ENCODE measurements at regions not wholly inside any gene's neighbourhood (a gene's known extent, or its start where the extent isn't known, plus 50 kb on each side); places are given as distances from the start of the nearest gene placed in this dataset.

DNA sequence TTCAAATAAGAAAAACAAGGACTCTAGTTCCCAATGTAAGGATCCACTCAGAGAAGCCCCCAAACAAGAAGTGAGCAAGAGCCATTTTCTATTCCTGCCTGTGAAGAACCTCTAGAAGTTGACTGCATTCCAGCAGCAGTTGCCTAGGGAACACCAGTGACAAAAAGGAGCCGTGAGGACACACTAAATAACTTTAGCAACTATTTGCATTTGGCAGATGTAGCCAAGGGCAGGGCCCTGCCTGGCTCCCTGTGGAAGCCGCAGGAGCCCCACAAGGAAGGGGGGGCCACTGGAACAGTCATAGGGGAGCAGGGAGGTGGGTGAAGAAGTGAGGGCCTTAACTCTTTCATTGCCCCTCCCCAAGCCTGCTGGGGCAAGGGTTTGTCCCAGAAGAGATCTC, 470.2 kb upstream of the PROK2 start:
- H2AFZ ChIP-seq (ENCODE audit: low read length), result no peak overlapping the region
- H3K56ac ChIP-seq (ENCODE audit: insufficient read length, low read depth, low read length), result no peak overlapping the region
- H4K20me1 ChIP-seq (ENCODE audit: control insufficient read depth, insufficient read depth, insufficient read length), result no peaks in the 10 kb centered on the region
- no peak overlapping the region for H4K8ac ChIP-seq (replicated peaks; ENCODE audit: insufficient read length, low read depth, low read length)
- H2BK12ac ChIP-seq (ENCODE audit: insufficient read length, low read depth, low read length), result no peak overlapping the region
- H3K18ac ChIP-seq (ENCODE audit: insufficient read length, low read depth, low read length), result no peak overlapping the region
- no peak overlapping the region for H3K14ac ChIP-seq (ENCODE audit: insufficient read depth, low read length)
- no peak overlapping the region for H3K27ac ChIP-seq (ENCODE audit: insufficient read length, low read depth, low read length)
- H3K23ac ChIP-seq (ENCODE audit: insufficient read length, low read depth, low read length), result no peak overlapping the region
- no CpG with 5 or more reads among the region's 2 CpGs for WGBS (ENCODE audit: extremely low coverage, insufficient read length, low lambda C conversion rate)
- peaks cover 21 to 27% of the 10 kb centered on the region in 2 experiments for H3K4me1 Mint-ChIP-seq
- H3K4me1 ChIP-seq (ENCODE audit: insufficient read depth, low read length), result peaks cover 5% of the 10 kb centered on the region; the same call in 1 of the 2 replicates
- no peak overlapping the region for H3T11ph ChIP-seq (ENCODE audit: low read length)
- peaks cover 10 to 11% of the 10 kb centered on the region in 2 experiments; a peak in 4 of 5 replicates for H3K9me3 Mint-ChIP-seq
- peaks cover 6% of the 10 kb centered on the region for H3K9me3 ChIP-seq (ENCODE audit: control insufficient read depth, low read depth, low read length)
- peaks cover 5% of the 10 kb centered on the region for H3K27me3 Mint-ChIP-seq (ENCODE audit: low read depth)
- H3K79me2 ChIP-seq (ENCODE audit: insufficient read depth, low read length), result no peaks in the 10 kb centered on the region
- H2BK15ac ChIP-seq (ENCODE audit: low read depth, low read length), result no peak overlapping the region
- DNase-seq, result no peak
- H3K27me3 ChIP-seq (ENCODE audit: insufficient read depth, low read length), result no peaks in the 10 kb centered on the region
- H2BK20ac ChIP-seq (ENCODE audit: low read depth, low read length, poor library complexity, severe bottlenecking), result no peak overlapping the region
- no peak overlapping the region for H4K91ac ChIP-seq (ENCODE audit: insufficient read length, low read depth, low read length)
- TF ChIP-seq, protein P1, sequence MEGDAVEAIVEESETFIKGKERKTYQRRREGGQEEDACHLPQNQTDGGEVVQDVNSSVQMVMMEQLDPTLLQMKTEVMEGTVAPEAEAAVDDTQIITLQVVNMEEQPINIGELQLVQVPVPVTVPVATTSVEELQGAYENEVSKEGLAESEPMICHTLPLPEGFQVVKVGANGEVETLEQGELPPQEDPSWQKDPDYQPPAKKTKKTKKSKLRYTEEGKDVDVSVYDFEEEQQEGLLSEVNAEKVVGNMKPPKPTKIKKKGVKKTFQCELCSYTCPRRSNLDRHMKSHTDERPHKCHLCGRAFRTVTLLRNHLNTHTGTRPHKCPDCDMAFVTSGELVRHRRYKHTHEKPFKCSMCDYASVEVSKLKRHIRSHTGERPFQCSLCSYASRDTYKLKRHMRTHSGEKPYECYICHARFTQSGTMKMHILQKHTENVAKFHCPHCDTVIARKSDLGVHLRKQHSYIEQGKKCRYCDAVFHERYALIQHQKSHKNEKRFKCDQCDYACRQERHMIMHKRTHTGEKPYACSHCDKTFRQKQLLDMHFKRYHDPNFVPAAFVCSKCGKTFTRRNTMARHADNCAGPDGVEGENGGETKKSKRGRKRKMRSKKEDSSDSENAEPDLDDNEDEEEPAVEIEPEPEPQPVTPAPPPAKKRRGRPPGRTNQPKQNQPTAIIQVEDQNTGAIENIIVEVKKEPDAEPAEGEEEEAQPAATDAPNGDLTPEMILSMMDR (conservative IDR thresholded peaks at IDR 0.05), result no peak
- H2BK5ac ChIP-seq (ENCODE audit: insufficient read length, low read length), result no peak overlapping the region
- no peak overlapping the region for H2BK120ac ChIP-seq (ENCODE audit: low read depth, low read length, poor library complexity, severe bottlenecking)
- H3K79me1 ChIP-seq (ENCODE audit: insufficient read depth, low read depth, low read length, poor library complexity, severe bottlenecking), result no peaks in the 10 kb centered on the region
- H3K4ac ChIP-seq (ENCODE audit: low read depth, low read length), result no peak overlapping the region
- H3K36me3 Mint-ChIP-seq (ENCODE audit: insufficient read depth in 1 of 3, low read depth in 3 of 3), result peaks cover 6% of the 10 kb centered on the region in 3 experiments; a peak in 6 of 7 replicates
- H3K27ac Mint-ChIP-seq, result no peak overlapping the region
- H3K4me2 ChIP-seq (ENCODE audit: insufficient read depth, insufficient read length, low read length), result no peak overlapping the region
- no peaks in the 10 kb centered on the region for H3K23me2 ChIP-seq (ENCODE audit: insufficient read length, low read depth, low read length, poor library complexity, severe bottlenecking)
- H3K4me3 Mint-ChIP-seq, result no peak overlapping the region
- H4K5ac ChIP-seq (ENCODE audit: insufficient read length, low read depth, low read length), result no peak overlapping the region
- H2AK5ac ChIP-seq (ENCODE audit: insufficient read length, low read length), result no peak overlapping the region
- H3K9ac ChIP-seq (ENCODE audit: extremely low read depth, insufficient read length, low read length), result no peak overlapping the region

All from H9 (cell line).